Glutamatergic neuron (in vitro differentiated cells): ENCODE measurements at regions not wholly inside any gene's neighbourhood (a gene's known extent, or its start where the extent isn't known, plus 50 kb on each side); places are given as distances from the start of the nearest gene placed in this dataset. TPM values are rescaled to one million over a fixed set of nuclear protein-coding genes. Genes with fewer than 3 reads are reported as not detected.
A peak's percentile ranks its signal among the peaks of the same experiment; 100 is the strongest.

Experiments used
- DNase-seq: peaks from one replicate; pipeline ENCODE4 v3.0.0; 2022
- H3K27ac Mint-ChIP-seq: one replicate; pipeline ENCODE4 v1.8.0; 2020; ENCODE audit warnings: mild to moderate bottlenecking, mixed read lengths, inconsistent platforms; ENCODE audit not compliant: unreplicated experiment
- H3K27me3 Mint-ChIP-seq: one replicate; pipeline ENCODE4 v1.8.0; 2020; ENCODE audit warnings: mild to moderate bottlenecking, moderate library complexity, mixed read lengths, inconsistent platforms; ENCODE audit not compliant: unreplicated experiment
- H3K36me3 Mint-ChIP-seq: one replicate; pipeline ENCODE4 v1.8.0; 2020; ENCODE audit warnings: mild to moderate bottlenecking, mixed read lengths, inconsistent platforms; ENCODE audit not compliant: unreplicated experiment
- H3K4me1 Mint-ChIP-seq: one replicate; pipeline ENCODE4 v1.8.0; 2020; ENCODE audit warnings: mild to moderate bottlenecking, low read depth, mixed read lengths, inconsistent platforms; ENCODE audit not compliant: unreplicated experiment
- H3K4me3 Mint-ChIP-seq: one replicate; pipeline ENCODE4 v1.8.0; 2020; ENCODE audit warnings: mild to moderate bottlenecking, mixed read lengths, inconsistent platforms; ENCODE audit not compliant: unreplicated experiment
- H3K9me3 Mint-ChIP-seq: one replicate; pipeline ENCODE4 v1.8.0; 2020; ENCODE audit warnings: mild to moderate bottlenecking, moderate library complexity, mixed read lengths, inconsistent platforms; ENCODE audit not compliant: unreplicated experiment
- CTCF ChIP-seq: fragments of 200-600 bp; sonication (generic); IDR thresholded peaks from one replicate; pipeline ENCODE4 v1.5.0; 2021; ENCODE audit not compliant: partially characterized antibody, unreplicated experiment
- microRNA-seq: library from miRNA; unstranded; fragments of <30 nt; microRNA quantifications from one replicate; pipeline ENCODE4, GENCODE V29; 2020; ENCODE audit not compliant: unreplicated experiment

- H3K27ac Mint-ChIP-seq: peak overlapping the region; percentile 23
Observed at GRCh38 chr5:7331131-7331530, 64.8 kb upstream of the ADCY2 start.

More at GRCh38 chr5:7331131-7331530, 64.8 kb upstream of the ADCY2 start:
- H3K4me3 Mint-ChIP-seq: no peak overlapping the region
- peak; percentile 32 for DNase-seq
- peaks cover 16% of the 10 kb centered on the region for H3K4me1 Mint-ChIP-seq
- H3K36me3 Mint-ChIP-seq: peaks cover 6% of the 10 kb centered on the region
- TF ChIP-seq CTCF: no peak
- H3K9me3 Mint-ChIP-seq: peaks cover 2% of the 10 kb centered on the region
- H3K27me3 Mint-ChIP-seq: no peaks in the 10 kb centered on the region

Small RNA genes lying in the stretch of these regions (microRNA-seq; reads per million reads assigned to microRNA genes)
- gene MIR4278: not detected
